ENCODE measurements at regions not wholly inside any gene's neighbourhood (a gene's known extent, or its start where the extent isn't known, plus 50 kb on each side); places are given as distances from the start of the nearest gene placed in this dataset.

DNA sequence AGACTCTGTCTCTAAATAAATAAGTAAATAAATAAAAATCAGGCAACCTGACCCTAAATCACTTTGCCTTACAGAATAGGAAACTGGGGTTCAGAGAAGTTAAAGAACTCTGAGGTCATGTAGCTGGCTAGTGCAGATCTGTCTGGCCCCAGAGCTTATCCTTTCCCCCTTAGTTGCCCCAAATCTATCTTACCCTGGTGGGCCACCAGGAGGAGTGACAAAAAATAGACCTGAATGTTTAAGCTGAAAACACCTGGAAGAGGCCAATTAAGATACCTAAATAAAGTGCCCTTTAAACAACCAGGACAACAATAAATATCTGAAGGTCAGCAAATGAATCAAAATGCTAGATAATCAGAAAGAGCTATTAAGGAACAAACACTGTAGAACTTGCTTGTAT, 59.7 kb downstream of the TEX35 start:
- H3K4me1 ChIP-seq (ENCODE audit: control extremely low read depth in 1 of 4, control insufficient read depth in 4 of 4, insufficient read depth in 4 of 4, low read length in 3 of 4) = no peaks in the 10 kb centered on the region
- POLR2A ChIA-PET = no interaction called here
- no peak overlapping the region for H3K4me3 ChIP-seq (ENCODE audit: control insufficient read depth in 1 of 7, extremely low read depth in 1 of 7, insufficient read depth in 4 of 7, low read depth in 2 of 7, low read length in 6 of 7)

GRCh38 chr1:178573330-178573729, 60.4 kb downstream of the TEX35 start:
- WGBS (ENCODE audit: insufficient coverage) = 100% methylated on average over 2 of the region's 3 CpGs

More for the DNA sequence above, 59.7 kb downstream of the TEX35 start:
- Histone ChIP-seq H3K36me3 (ENCODE audit: control insufficient read depth in 4 of 4, insufficient read depth in 4 of 4, low read length in 3 of 4) (no peaks in the 10 kb centered on the region), H3K9me3 (ENCODE audit: control extremely low read depth in 1 of 5, control insufficient read depth in 4 of 5, insufficient read depth in 2 of 5, low read depth in 1 of 5, low read length in 4 of 5) (no peaks in the 10 kb centered on the region), H3K27ac (ENCODE audit: insufficient read depth in 1 of 2, low read depth in 1 of 2, low read length in 2 of 2, poor library complexity in 1 of 2, severe bottlenecking in 2 of 2) (no peak overlapping the region), H3K27me3 (replicated peaks in 2 of 5; ENCODE audit: control insufficient read depth in 4 of 5, insufficient read depth in 5 of 5, low read length in 4 of 5) (no peaks in the 10 kb centered on the region)
- CTCF ChIA-PET = interaction anchor here (1.3 kb wide), 1 partner anchor 41 kb away, joined by 3 read pairs; no protein-coding TSS in a partner anchor
- no peak for DNase-seq

DNA sequence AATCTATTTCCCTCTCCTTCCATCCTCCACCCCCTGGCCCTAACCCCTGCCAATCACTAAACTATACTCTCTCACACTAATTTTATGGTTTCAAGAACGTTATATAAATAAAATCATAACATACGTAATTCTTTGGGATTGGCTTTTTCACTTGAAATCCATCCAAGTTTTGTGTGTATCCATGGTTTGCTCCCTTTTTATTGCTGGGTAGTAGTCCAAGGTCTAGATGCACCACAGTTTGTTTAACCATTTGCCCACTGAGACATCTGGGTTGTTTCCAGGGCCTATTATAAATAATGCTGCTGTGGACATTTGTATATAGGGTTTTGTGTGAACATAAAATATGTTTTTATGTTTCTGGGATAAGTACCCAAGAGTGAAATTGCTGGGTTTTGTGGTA, 61.4 kb downstream of the TEX35 start:
- Histone ChIP-seq H3K9me3 (ENCODE audit: control extremely low read depth in 1 of 5, control insufficient read depth in 4 of 5, insufficient read depth in 2 of 5, low read depth in 1 of 5, low read length in 4 of 5) (no peaks in the 10 kb centered on the region), H3K4me1 (ENCODE audit: control extremely low read depth in 1 of 4, control insufficient read depth in 4 of 4, insufficient read depth in 4 of 4, low read length in 3 of 4) (no peaks in the 10 kb centered on the region), H3K27ac (ENCODE audit: insufficient read depth in 1 of 2, low read depth in 1 of 2, low read length in 2 of 2, poor library complexity in 1 of 2, severe bottlenecking in 2 of 2) (no peak overlapping the region), H3K36me3 (ENCODE audit: control insufficient read depth in 4 of 4, insufficient read depth in 4 of 4, low read length in 3 of 4) (no peaks in the 10 kb centered on the region), H3K27me3 (replicated peaks in 2 of 5; ENCODE audit: control insufficient read depth in 4 of 5, insufficient read depth in 5 of 5, low read length in 4 of 5) (no peaks in the 10 kb centered on the region), H3K4me3 (ENCODE audit: control insufficient read depth in 1 of 7, extremely low read depth in 1 of 7, insufficient read depth in 4 of 7, low read depth in 2 of 7, low read length in 6 of 7) (no peak overlapping the region)
- DNase-seq = no peak
- CTCF ChIA-PET = no interaction called here
- WGBS (ENCODE audit: insufficient coverage) = no CpG with 5 or more reads among the region's 2 CpGs
- POLR2A ChIA-PET = no interaction called here

More at GRCh38 chr1:178573330-178573729, 60.4 kb downstream of the TEX35 start:
- H3K4me1 ChIP-seq (ENCODE audit: control extremely low read depth in 1 of 4, control insufficient read depth in 4 of 4, insufficient read depth in 4 of 4, low read length in 3 of 4) = no peaks in the 10 kb centered on the region
- ChIA-PET POLR2A (no interaction called here), CTCF (interaction anchor here (1.3 kb wide), 1 partner anchor 41 kb away, joined by 3 read pairs; no protein-coding TSS in a partner anchor)
- no peak overlapping the region for H3K4me3 ChIP-seq (ENCODE audit: control insufficient read depth in 1 of 7, extremely low read depth in 1 of 7, insufficient read depth in 4 of 7, low read depth in 2 of 7, low read length in 6 of 7)
- no peaks in the 10 kb centered on the region for H3K9me3 ChIP-seq (ENCODE audit: control extremely low read depth in 1 of 5, control insufficient read depth in 4 of 5, insufficient read depth in 2 of 5, low read depth in 1 of 5, low read length in 4 of 5)
- H3K36me3 ChIP-seq (ENCODE audit: control insufficient read depth in 4 of 4, insufficient read depth in 4 of 4, low read length in 3 of 4) = no peaks in the 10 kb centered on the region
- no peaks in the 10 kb centered on the region for H3K27me3 ChIP-seq (replicated peaks in 2 of 5; ENCODE audit: control insufficient read depth in 4 of 5, insufficient read depth in 5 of 5, low read length in 4 of 5)
- no peak overlapping the region for H3K27ac ChIP-seq (ENCODE audit: insufficient read depth in 1 of 2, low read depth in 1 of 2, low read length in 2 of 2, poor library complexity in 1 of 2, severe bottlenecking in 2 of 2)
- DNase-seq = no peak

- H3K9me3 ChIP-seq (ENCODE audit: control extremely low read depth in 1 of 5, control insufficient read depth in 4 of 5, insufficient read depth in 2 of 5, low read depth in 1 of 5, low read length in 4 of 5) = no peaks in the 10 kb centered on the region
- no peak overlapping the region for H3K4me3 ChIP-seq (ENCODE audit: control insufficient read depth in 1 of 7, extremely low read depth in 1 of 7, insufficient read depth in 4 of 7, low read depth in 2 of 7, low read length in 6 of 7)
- WGBS (ENCODE audit: insufficient coverage) = 100% methylated on average over 1 of the region's 3 CpGs
- DNase-seq = peak in 2 of 3 donors; percentile 5 to 24
- no peaks in the 10 kb centered on the region for H3K36me3 ChIP-seq (ENCODE audit: control insufficient read depth in 4 of 4, insufficient read depth in 4 of 4, low read length in 3 of 4)
- ChIA-PET CTCF (interaction anchor here (0.9 kb wide), 1 partner anchor 23 kb away, joined by 3 read pairs; no protein-coding TSS in a partner anchor), POLR2A (no interaction called here)
- no peaks in the 10 kb centered on the region for H3K4me1 ChIP-seq (ENCODE audit: control extremely low read depth in 1 of 4, control insufficient read depth in 4 of 4, insufficient read depth in 4 of 4, low read length in 3 of 4)
- no peaks in the 10 kb centered on the region for H3K27me3 ChIP-seq (replicated peaks in 2 of 5; ENCODE audit: control insufficient read depth in 4 of 5, insufficient read depth in 5 of 5, low read length in 4 of 5)
- no peak overlapping the region for H3K27ac ChIP-seq (ENCODE audit: insufficient read depth in 1 of 2, low read depth in 1 of 2, low read length in 2 of 2, poor library complexity in 1 of 2, severe bottlenecking in 2 of 2)
Observed at GRCh38 chr1:178575611-178576361, 62.9 kb downstream of the TEX35 start.

- H3K36me3 ChIP-seq (ENCODE audit: control insufficient read depth in 4 of 4, insufficient read depth in 4 of 4, low read length in 3 of 4) = no peaks in the 10 kb centered on the region
- ChIA-PET POLR2A (no interaction called here), CTCF (no interaction called here)
- DNase-seq = no peak
- WGBS (ENCODE audit: insufficient coverage) = 97% methylated on average over 5 of the region's 6 CpGs
- no peaks in the 10 kb centered on the region for H3K4me1 ChIP-seq (ENCODE audit: control extremely low read depth in 1 of 4, control insufficient read depth in 4 of 4, insufficient read depth in 4 of 4, low read length in 3 of 4)
- H3K9me3 ChIP-seq (ENCODE audit: control extremely low read depth in 1 of 5, control insufficient read depth in 4 of 5, insufficient read depth in 2 of 5, low read depth in 1 of 5, low read length in 4 of 5) = no peaks in the 10 kb centered on the region
- no peak overlapping the region for H3K27ac ChIP-seq (ENCODE audit: insufficient read depth in 1 of 2, low read depth in 1 of 2, low read length in 2 of 2, poor library complexity in 1 of 2, severe bottlenecking in 2 of 2)
- no peaks in the 10 kb centered on the region for H3K27me3 ChIP-seq (replicated peaks in 2 of 5; ENCODE audit: control insufficient read depth in 4 of 5, insufficient read depth in 5 of 5, low read length in 4 of 5)
- H3K4me3 ChIP-seq (ENCODE audit: control insufficient read depth in 1 of 7, extremely low read depth in 1 of 7, insufficient read depth in 4 of 7, low read depth in 2 of 7, low read length in 6 of 7) = no peak overlapping the region
Observed at GRCh38 chr1:178576841-178577240, 63.9 kb downstream of the TEX35 start.

- CTCF ChIA-PET = no interaction called here
- WGBS (ENCODE audit: insufficient coverage) = no CpG with 5 or more reads among the region's 4 CpGs
- no peak for DNase-seq
- Histone ChIP-seq H3K4me3 (ENCODE audit: control insufficient read depth in 1 of 7, extremely low read depth in 1 of 7, insufficient read depth in 4 of 7, low read depth in 2 of 7, low read length in 6 of 7) (no peak overlapping the region), H3K27ac (ENCODE audit: insufficient read depth in 1 of 2, low read depth in 1 of 2, low read length in 2 of 2, poor library complexity in 1 of 2, severe bottlenecking in 2 of 2) (no peak overlapping the region), H3K4me1 (ENCODE audit: control extremely low read depth in 1 of 4, control insufficient read depth in 4 of 4, insufficient read depth in 4 of 4, low read length in 3 of 4) (no peaks in the 10 kb centered on the region), H3K36me3 (ENCODE audit: control insufficient read depth in 4 of 4, insufficient read depth in 4 of 4, low read length in 3 of 4) (no peaks in the 10 kb centered on the region), H3K27me3 (replicated peaks in 2 of 5; ENCODE audit: control insufficient read depth in 4 of 5, insufficient read depth in 5 of 5, low read length in 4 of 5) (no peaks in the 10 kb centered on the region), H3K9me3 (ENCODE audit: control extremely low read depth in 1 of 5, control insufficient read depth in 4 of 5, insufficient read depth in 2 of 5, low read depth in 1 of 5, low read length in 4 of 5) (no peaks in the 10 kb centered on the region)
- POLR2A ChIA-PET = no interaction called here
Observed at GRCh38 chr1:178577882-178578281, 65.0 kb downstream of the TEX35 start.

DNA sequence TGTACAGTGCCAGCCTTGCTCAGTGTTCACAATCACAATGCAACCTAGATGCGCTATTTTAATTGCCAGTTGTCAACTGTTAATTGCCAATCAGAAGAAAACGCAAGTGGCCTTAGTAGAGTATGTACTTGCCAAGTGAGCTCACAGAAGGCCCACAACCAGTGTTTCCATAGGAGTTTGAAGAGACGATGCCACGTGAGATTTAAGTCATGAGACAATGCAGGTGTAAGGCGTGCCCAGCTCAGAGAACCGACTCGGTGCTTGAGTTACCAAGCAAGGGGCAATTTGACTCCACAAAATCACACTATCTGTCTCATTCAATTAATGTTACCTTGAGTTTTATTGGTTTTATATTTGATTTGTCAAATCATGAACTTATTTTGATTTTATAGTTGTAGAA, 65.6 kb downstream of the TEX35 start:
- H3K4me3 ChIP-seq (ENCODE audit: control insufficient read depth in 1 of 7, extremely low read depth in 1 of 7, insufficient read depth in 4 of 7, low read depth in 2 of 7, low read length in 6 of 7) = no peak overlapping the region
- H3K36me3 ChIP-seq (ENCODE audit: control insufficient read depth in 4 of 4, insufficient read depth in 4 of 4, low read length in 3 of 4) = no peaks in the 10 kb centered on the region
- no peak for DNase-seq
- H3K4me1 ChIP-seq (ENCODE audit: control extremely low read depth in 1 of 4, control insufficient read depth in 4 of 4, insufficient read depth in 4 of 4, low read length in 3 of 4) = no peaks in the 10 kb centered on the region
- H3K27ac ChIP-seq (ENCODE audit: insufficient read depth in 1 of 2, low read depth in 1 of 2, low read length in 2 of 2, poor library complexity in 1 of 2, severe bottlenecking in 2 of 2) = no peak overlapping the region
- ChIA-PET POLR2A (no interaction called here), CTCF (no interaction called here)
- WGBS (ENCODE audit: insufficient coverage) = 94% methylated on average over 3 of the region's 7 CpGs
- H3K27me3 ChIP-seq (replicated peaks in 2 of 5; ENCODE audit: control insufficient read depth in 4 of 5, insufficient read depth in 5 of 5, low read length in 4 of 5) = no peaks in the 10 kb centered on the region
- no peaks in the 10 kb centered on the region for H3K9me3 ChIP-seq (ENCODE audit: control extremely low read depth in 1 of 5, control insufficient read depth in 4 of 5, insufficient read depth in 2 of 5, low read depth in 1 of 5, low read length in 4 of 5)
